GM12891 (cell line): ENCODE measurements at regions not wholly inside any gene's neighbourhood (a gene's known extent, or its start where the extent isn't known, plus 50 kb on each side); places are given as distances from the start of the nearest gene placed in this dataset.

ENCODE experiments used
- DNase-seq: peaks from one replicate; pipeline ENCODE4 v3.0.0; 2011; ENCODE audit warnings: low spot score; ENCODE audit not compliant: insufficient read length
- FAIRE-seq: peaks from 2 replicates; lab custom pipeline; 2011; peaks lifted over from hg19 to GRCh38; lab: Jason Lieb, UNC
- PAX5 ChIP-seq: IDR thresholded peaks from 2 replicates; pipeline ENCODE4 v1.6.1; 2011; ENCODE audit warnings: low read length, moderate library complexity, mild to moderate bottlenecking; ENCODE audit not compliant: insufficient read depth, severe bottlenecking
- POLR2A ChIP-seq: IDR thresholded peaks from 2 replicates; pipeline ENCODE4 v1.6.1; 2011; ENCODE audit warnings: low read depth, low read length, control low read depth
- POLR2AphosphoS5 ChIP-seq: IDR thresholded peaks from 2 replicates; pipeline ENCODE4 v1.6.1; 2011; ENCODE audit warnings: low read depth, low read length, control low read depth
- POU2F2 ChIP-seq: IDR thresholded peaks from 2 replicates; pipeline ENCODE4 v1.6.1; 2011; ENCODE audit warnings: low read depth, mild to moderate bottlenecking, control low read depth, low read length, moderate library complexity
- SPI1 ChIP-seq: IDR thresholded peaks from 2 replicates; pipeline ENCODE4 v1.6.1; 2011; ENCODE audit warnings: low read depth, low read length, control low read depth
- TAF1 ChIP-seq: IDR thresholded peaks from 2 replicates; pipeline ENCODE4 v1.6.1; 2011; ENCODE audit warnings: low read depth, low read length, control low read depth

GRCh38 chr4:38273407-38273806 lies 313.2 kb downstream of the PTTG2 start:
- no peak for DNase-seq
- FAIRE-seq: no peak
- TF ChIP-seq POLR2A (no peak), PAX5 (no peak), TAF1 (no peak), SPI1 (no peak), POU2F2 (no peak)

GRCh38 chr4:38275331-38276100 lies 315.3 kb downstream of the PTTG2 start:
- no peak for DNase-seq
- FAIRE-seq: no peak
- TF ChIP-seq POLR2AphosphoS5 (no peak), POLR2A (no peak), TAF1 (no peak), PAX5 (no peak), POU2F2 (no peak), SPI1 (no peak)

- TF ChIP-seq TAF1 (no peak), POU2F2 (no peak), POLR2AphosphoS5 (no peak), PAX5 (no peak), SPI1 (no peak), POLR2A (no peak)
- FAIRE-seq: no peak
- no peak for DNase-seq
Measured at GRCh38 chr4:38278255-38278654, 318.1 kb downstream of the PTTG2 start.

- FAIRE-seq (no peak), DNase-seq (no peak)
- no peak for TF ChIP-seq TAF1
- no peak for TF ChIP-seq PAX5
- TF ChIP-seq SPI1: no peak
Measured at GRCh38 chr4:38279077-38279476, 318.9 kb downstream of the PTTG2 start.

- FAIRE-seq: no peak
- DNase-seq: no peak
- no peak for TF ChIP-seq TAF1
- no peak for TF ChIP-seq SPI1
- TF ChIP-seq PAX5: no peak
- TF ChIP-seq POLR2A: no peak
- TF ChIP-seq POU2F2: no peak
Measured at GRCh38 chr4:38279650-38280322, 319.6 kb downstream of the PTTG2 start.

- FAIRE-seq (no peak), DNase-seq (no peak)
- no peak for TF ChIP-seq POU2F2
- no peak for TF ChIP-seq PAX5
- no peak for TF ChIP-seq SPI1
- no peak for TF ChIP-seq TAF1
Measured at GRCh38 chr4:38280323-38280706, 320.1 kb downstream of the PTTG2 start.

- TF ChIP-seq TAF1 (no peak), POLR2A (no peak), SPI1 (no peak), POLR2AphosphoS5 (no peak), POU2F2 (no peak), PAX5 (no peak)
- DNase-seq: no peak
- FAIRE-seq: no peak
Measured at GRCh38 chr4:38281371-38282071, 321.3 kb downstream of the PTTG2 start.

GRCh38 chr4:38283724-38284123 lies 323.5 kb downstream of the PTTG2 start:
- FAIRE-seq (peak; percentile 13), DNase-seq (no peak)
- no peak for TF ChIP-seq POLR2AphosphoS5
- TF ChIP-seq SPI1: no peak
- no peak for TF ChIP-seq POLR2A
- no peak for TF ChIP-seq POU2F2
- TF ChIP-seq PAX5: no peak
- no peak for TF ChIP-seq TAF1

- no peak for DNase-seq
- no peak for TF ChIP-seq TAF1
- TF ChIP-seq POU2F2: no peak
- TF ChIP-seq SPI1: no peak
- TF ChIP-seq POLR2A: no peak
- TF ChIP-seq PAX5: no peak
- no peak for TF ChIP-seq POLR2AphosphoS5
- FAIRE-seq: no peak
Measured at GRCh38 chr4:38284294-38285030, 324.3 kb downstream of the PTTG2 start.
